ENCODE measurements at regions not wholly inside any gene's neighbourhood (a gene's known extent, or its start where the extent isn't known, plus 50 kb on each side); places are given as distances from the start of the nearest gene placed in this dataset.

DNA sequence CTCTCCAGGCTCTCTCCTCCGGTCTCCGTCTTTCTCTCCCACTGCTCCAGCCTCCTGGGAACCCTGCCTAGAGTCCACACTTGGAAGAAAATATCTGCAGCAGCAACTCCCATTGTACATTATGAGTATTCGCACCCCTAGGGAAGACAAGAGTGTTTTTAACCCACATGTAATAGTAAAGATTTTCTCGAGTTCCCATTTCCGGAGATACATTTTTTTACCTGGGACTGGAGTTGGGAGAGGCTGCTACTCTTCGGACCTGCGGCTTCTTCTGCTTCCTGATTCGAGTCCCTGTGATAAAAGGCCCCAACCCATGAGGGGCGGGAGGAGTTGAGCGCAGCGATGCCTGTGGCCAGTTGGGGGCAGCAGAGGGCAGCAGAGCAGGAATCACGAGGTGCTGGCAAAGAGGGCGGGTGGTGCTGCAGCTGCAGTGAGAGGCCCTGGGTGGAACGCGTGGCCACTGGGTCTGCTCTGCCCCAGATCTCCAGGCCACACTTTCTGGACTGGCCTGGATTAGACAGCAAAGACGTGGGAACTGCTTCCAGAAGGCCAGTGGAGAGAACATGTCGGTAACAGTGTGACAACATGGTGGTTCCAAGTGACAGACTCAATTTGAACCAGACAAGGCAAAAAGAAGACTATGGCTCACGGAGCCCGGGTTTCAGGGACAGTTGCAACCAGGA lies 221.0 kb upstream of the CSF3R start:
- peak; percentile 84 for DNase-seq (ENCODE audit: extremely low spot score, unreplicated experiment)
- TF ChIP-seq, protein P1, sequence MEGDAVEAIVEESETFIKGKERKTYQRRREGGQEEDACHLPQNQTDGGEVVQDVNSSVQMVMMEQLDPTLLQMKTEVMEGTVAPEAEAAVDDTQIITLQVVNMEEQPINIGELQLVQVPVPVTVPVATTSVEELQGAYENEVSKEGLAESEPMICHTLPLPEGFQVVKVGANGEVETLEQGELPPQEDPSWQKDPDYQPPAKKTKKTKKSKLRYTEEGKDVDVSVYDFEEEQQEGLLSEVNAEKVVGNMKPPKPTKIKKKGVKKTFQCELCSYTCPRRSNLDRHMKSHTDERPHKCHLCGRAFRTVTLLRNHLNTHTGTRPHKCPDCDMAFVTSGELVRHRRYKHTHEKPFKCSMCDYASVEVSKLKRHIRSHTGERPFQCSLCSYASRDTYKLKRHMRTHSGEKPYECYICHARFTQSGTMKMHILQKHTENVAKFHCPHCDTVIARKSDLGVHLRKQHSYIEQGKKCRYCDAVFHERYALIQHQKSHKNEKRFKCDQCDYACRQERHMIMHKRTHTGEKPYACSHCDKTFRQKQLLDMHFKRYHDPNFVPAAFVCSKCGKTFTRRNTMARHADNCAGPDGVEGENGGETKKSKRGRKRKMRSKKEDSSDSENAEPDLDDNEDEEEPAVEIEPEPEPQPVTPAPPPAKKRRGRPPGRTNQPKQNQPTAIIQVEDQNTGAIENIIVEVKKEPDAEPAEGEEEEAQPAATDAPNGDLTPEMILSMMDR (conservative IDR thresholded peaks at IDR 0.05) = peak; percentile 94
- H3K4me3 Mint-ChIP-seq = no peak overlapping the region
- H3K27ac Mint-ChIP-seq = no peak overlapping the region
- H3K27me3 Mint-ChIP-seq = peaks cover 75% of the 10 kb centered on the region
- H3K9me3 Mint-ChIP-seq = no peaks in the 10 kb centered on the region
- peaks cover 6% of the 10 kb centered on the region for H3K4me1 Mint-ChIP-seq (ENCODE audit: unreplicated experiment)
- H3K36me3 Mint-ChIP-seq = no peaks in the 10 kb centered on the region

DNA sequence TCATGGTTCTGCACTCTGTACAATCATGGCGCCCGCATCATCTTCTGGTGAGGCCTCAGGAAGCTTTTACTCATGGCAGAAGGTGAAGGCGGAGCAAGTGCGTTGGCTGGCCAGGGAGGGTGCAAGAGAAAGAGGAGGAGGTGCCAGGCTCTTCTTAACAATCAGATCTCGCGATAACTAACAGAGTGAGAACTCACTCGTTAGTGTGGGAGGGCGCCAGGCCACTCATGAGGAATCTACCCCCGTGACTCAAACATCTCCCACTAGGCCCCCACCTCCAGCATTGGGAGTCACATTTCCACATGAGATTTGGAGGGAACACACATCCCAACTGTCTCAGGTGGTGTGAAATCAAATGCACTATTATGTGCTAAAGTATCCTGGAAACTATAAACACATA lies 220.2 kb upstream of the CSF3R start:
- no peak overlapping the region for H3K4me3 Mint-ChIP-seq
- TF ChIP-seq, protein P1 (conservative IDR thresholded peaks at IDR 0.05) = no peak
- peaks cover 6% of the 10 kb centered on the region for H3K4me1 Mint-ChIP-seq (ENCODE audit: unreplicated experiment)
- H3K27ac Mint-ChIP-seq = no peak overlapping the region
- H3K9me3 Mint-ChIP-seq = no peaks in the 10 kb centered on the region
- DNase-seq (ENCODE audit: extremely low spot score, unreplicated experiment) = no peak
- H3K36me3 Mint-ChIP-seq = no peaks in the 10 kb centered on the region
- peaks cover 78% of the 10 kb centered on the region for H3K27me3 Mint-ChIP-seq

DNA sequence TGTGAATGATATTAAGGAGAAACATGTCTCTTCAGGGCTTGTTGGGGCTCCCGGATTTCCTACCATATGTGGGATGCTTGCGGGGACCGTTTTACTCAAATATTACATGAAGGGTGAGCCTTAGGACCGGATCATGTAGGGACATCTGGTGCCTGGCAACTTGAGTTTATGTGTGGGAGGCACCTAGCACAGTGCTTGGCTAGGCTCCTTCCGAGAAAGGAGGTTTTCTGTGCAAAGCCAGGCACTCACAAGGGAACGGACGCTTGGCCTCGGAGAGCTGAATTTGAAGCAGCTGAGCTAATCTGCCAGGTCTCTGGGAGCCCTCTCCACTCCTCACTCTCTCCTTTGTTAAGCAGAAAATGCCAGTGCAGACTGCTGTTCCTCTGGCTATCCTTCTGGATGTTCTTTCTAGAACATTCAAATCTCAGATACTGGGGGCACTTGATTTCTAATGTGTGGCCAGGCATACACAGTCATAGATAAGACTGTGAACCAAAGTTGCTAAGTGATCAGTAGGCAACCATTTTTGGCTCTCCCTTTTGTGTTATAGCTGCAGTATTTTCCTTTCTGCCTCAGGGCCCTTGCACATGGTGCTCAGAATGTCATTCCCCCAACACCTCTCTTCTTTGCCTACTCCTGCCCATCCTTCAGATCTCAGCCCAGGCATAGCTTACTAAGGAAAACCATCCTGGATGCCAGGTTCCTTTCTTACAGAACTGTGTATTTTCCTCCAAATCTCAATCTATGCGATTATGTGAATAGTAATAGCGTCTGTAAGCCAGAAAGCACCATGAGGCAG lies 216.6 kb upstream of the CSF3R start:
- Mint-ChIP-seq H3K27ac (no peak overlapping the region), H3K27me3 (peaks cover 76% of the 10 kb centered on the region), H3K36me3 (no peaks in the 10 kb centered on the region), H3K9me3 (no peaks in the 10 kb centered on the region), H3K4me1 (ENCODE audit: unreplicated experiment) (peaks cover 6% of the 10 kb centered on the region), H3K4me3 (no peak overlapping the region)
- no peak for DNase-seq (ENCODE audit: extremely low spot score, unreplicated experiment)
- TF ChIP-seq, protein P1 (conservative IDR thresholded peaks at IDR 0.05) = no peak

DNA sequence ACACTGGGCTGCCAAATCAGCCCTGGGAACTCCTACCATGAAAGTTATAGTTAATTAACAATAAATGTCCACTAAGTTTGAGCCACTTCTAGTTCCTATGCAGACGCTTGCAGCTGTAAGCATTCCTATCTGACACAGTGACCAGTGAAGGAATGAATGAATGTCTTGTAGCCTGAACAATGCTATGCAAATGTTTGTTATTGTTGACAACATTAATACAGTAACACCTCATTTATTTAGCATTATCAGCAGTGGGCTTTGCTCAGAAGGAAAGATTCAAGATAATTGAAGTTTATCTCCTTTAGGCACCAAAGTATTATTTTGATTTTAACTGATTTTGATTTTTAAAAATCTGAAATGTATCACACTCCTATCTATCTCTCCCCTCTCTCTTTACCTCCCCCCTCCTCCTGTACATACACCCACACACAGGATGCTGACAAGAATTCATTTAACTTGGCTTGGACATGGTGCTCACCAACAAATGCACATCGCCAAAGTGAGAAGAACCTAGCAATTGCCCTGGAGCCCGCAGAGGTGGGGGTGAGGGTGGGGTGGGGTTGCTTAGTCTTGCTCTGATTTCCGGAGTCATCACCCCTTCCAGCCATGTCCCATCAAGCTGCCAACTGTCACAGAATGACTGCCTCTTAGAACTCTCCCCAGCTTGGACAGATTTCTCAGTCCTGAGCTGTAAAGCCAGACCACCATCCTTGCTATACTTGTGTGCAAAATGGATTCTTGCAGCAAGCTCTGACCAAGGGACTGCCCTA lies 215.3 kb upstream of the CSF3R start:
- Mint-ChIP-seq H3K27ac (no peak overlapping the region), H3K4me1 (ENCODE audit: unreplicated experiment) (no peaks in the 10 kb centered on the region), H3K36me3 (no peaks in the 10 kb centered on the region), H3K9me3 (no peaks in the 10 kb centered on the region), H3K4me3 (no peak overlapping the region), H3K27me3 (peaks cover 77% of the 10 kb centered on the region)
- DNase-seq (ENCODE audit: extremely low spot score, unreplicated experiment) = peak; percentile 25
- TF ChIP-seq, protein P1 (conservative IDR thresholded peaks at IDR 0.05) = no peak

DNA sequence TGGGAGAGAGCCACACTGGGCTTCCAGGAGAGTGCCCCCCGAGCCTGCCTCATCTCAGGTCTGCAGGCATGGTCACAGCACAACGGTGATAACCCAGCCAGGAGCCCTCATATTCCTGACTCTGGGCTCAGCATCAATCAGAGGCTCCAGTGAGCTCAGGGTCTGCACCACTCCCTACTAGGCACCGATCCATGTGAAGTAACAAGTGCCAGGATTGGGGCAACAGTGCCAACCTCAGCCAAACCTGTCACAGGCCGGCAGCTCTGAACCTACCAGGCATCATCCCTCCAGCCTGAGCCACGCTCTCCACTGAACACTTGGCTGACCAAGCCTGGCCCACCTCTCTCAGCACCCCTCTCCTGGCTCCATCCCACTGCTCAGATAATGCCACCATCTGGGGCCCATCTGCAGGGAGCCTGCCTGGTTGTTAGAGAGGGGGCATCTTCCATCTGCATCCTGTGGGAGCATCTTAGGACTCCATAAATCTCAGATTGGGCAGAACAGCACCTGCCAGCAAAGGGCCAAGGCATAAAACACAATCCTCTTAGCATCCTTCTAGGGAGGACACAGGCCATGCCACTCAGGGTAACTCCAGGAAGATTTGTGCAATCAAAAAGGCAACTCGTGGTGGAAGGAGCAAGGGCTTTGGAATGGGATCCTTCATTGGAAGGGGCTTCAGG lies 213.7 kb upstream of the CSF3R start:
- H3K27me3 Mint-ChIP-seq = peaks cover 75% of the 10 kb centered on the region
- H3K4me1 Mint-ChIP-seq (ENCODE audit: unreplicated experiment) = no peaks in the 10 kb centered on the region
- no peak overlapping the region for H3K4me3 Mint-ChIP-seq

More for the DNA sequence above, 213.7 kb upstream of the CSF3R start:
- Mint-ChIP-seq H3K27ac (no peak overlapping the region), H3K36me3 (no peaks in the 10 kb centered on the region), H3K9me3 (no peaks in the 10 kb centered on the region)
- TF ChIP-seq, protein P1 (conservative IDR thresholded peaks at IDR 0.05) = no peak
- no peak for DNase-seq (ENCODE audit: extremely low spot score, unreplicated experiment)

Measured in type B pancreatic cell (in vitro differentiated cells).